CD4-positive, alpha-beta T cell (primary cell): ENCODE measurements at regions not wholly inside any gene's neighbourhood (a gene's known extent, or its start where the extent isn't known, plus 50 kb on each side); places are given as distances from the start of the nearest gene placed in this dataset.
A peak's percentile ranks its signal among the peaks of the same experiment; 100 is the strongest.
"Not testable (repeated sequence)": the region's sequence is repeated elsewhere in the genome, so short reads cannot be mapped to it uniquely, and the experiment has no call there.

Experiments used
- ATAC-seq: fragments of 200-7000 bp; cut with Tn5 transposase; one replicate; pipeline ENCODE4 v1.10.0; 2022; ENCODE audit warnings: mild to moderate bottlenecking; ENCODE audit not compliant: poor library complexity
- CTCF ChIA-PET: fragments of 350-600 bp; sonication (Branson Sonifier 250); formaldehyde crosslinking; loops from one replicate; lab custom pipeline; 2021; ENCODE audit warnings: antibody characterized with exemption, inconsistent platforms; lab: Charles Lee
- POLR2A ChIA-PET: fragments of 350-600 bp; sonication (Branson Sonifier 250); formaldehyde crosslinking; loops from one replicate; lab custom pipeline; 2021; ENCODE audit warnings: antibody characterized with exemption, inconsistent platforms; lab: Charles Lee
- DNase-seq, 14 experiments: peaks; one replicate each; pipeline ENCODE4 v3.0.0-alpha.2; 2013 to 2020; ENCODE audit warnings: mixed read lengths in 2 of 14
- H3K27ac ChIP-seq, 2 donors: one replicate each; pipeline versions ENCODE4 v1.5.1 to v1.7.0; 2013; ENCODE audit warnings: low read length in 2 of 2, low read depth in 1 of 2, mild to moderate bottlenecking in 1 of 2
- H3K27me3 ChIP-seq, 2 experiments: 1 replicate in 1 of 2; 2 replicates in 1 of 2; pipeline versions ENCODE4 v1.6.1 to v1.7.0; 2013; ENCODE audit warnings: low read length in 2 of 2, control low read depth in 1 of 2, mild to moderate bottlenecking in 1 of 2, moderate library complexity in 1 of 2; ENCODE audit not compliant: insufficient read depth in 2 of 2, control insufficient read depth in 1 of 2
- H3K36me3 ChIP-seq: one replicate; pipeline ENCODE4 v1.6.1; 2013; ENCODE audit warnings: low read length, control low read depth; ENCODE audit not compliant: insufficient read depth
- H3K4me1 ChIP-seq: one replicate; pipeline ENCODE4 v1.6.1; 2013; ENCODE audit warnings: low read length, control low read depth; ENCODE audit not compliant: insufficient read depth
- H3K4me3 ChIP-seq: one replicate; pipeline ENCODE4 v1.5.1; 2013; ENCODE audit warnings: mild to moderate bottlenecking, low read length, moderate library complexity
- H3K9me3 ChIP-seq, 2 experiments: 1 replicate in 1 of 2; 2 replicates in 1 of 2; pipeline versions ENCODE4 v1.6.1 to v1.7.0; 2013; ENCODE audit warnings: low read length in 2 of 2, mild to moderate bottlenecking in 2 of 2, control low read depth in 1 of 2, moderate library complexity in 1 of 2; ENCODE audit not compliant: control insufficient read depth in 1 of 2, insufficient read depth in 1 of 2
- H3K27ac Mint-ChIP-seq: one replicate; pipeline ENCODE4 v1.8.0; 2020; ENCODE audit warnings: mixed read lengths
- H3K27me3 Mint-ChIP-seq: one replicate; pipeline ENCODE4 v1.8.0; 2021; ENCODE audit warnings: mixed read lengths
- H3K36me3 Mint-ChIP-seq: one replicate; pipeline ENCODE4 v1.8.0; 2021; ENCODE audit warnings: low read depth, mixed read lengths
- H3K4me1 Mint-ChIP-seq: one replicate; pipeline ENCODE4 v1.8.0; 2021; ENCODE audit warnings: low read depth, mixed read lengths
- H3K4me3 Mint-ChIP-seq: one replicate; pipeline ENCODE4 v1.8.0; 2020; ENCODE audit warnings: mild to moderate bottlenecking, mixed read lengths
- H3K9me3 Mint-ChIP-seq: one replicate; pipeline ENCODE4 v1.8.0; 2020; ENCODE audit warnings: mixed read lengths
- CTCF ChIP-seq: fragments of 200-600 bp; IDR thresholded peaks from one replicate; pipeline ENCODE4 v1.8.0; 2022; ENCODE audit warnings: antibody characterized with exemption, mild to moderate bottlenecking
- intact Hi-C, 2 experiments: fragments of 100-400 bp; cut with DNase I in 1 of 2; cut with micrococcal nuclease in 1 of 2; formaldehyde crosslinking; loops; one replicate each; pipeline versions ENCODE4 v1.15.1 to v1.9.0; 2023 to 2025; cut with DNase I, micrococcal nuclease

- Mint-ChIP-seq H3K36me3 (no peaks in the 10 kb centered on the region), H3K4me3 (no peak overlapping the region), H3K27me3 (no peaks in the 10 kb centered on the region), H3K27ac (no peak overlapping the region), H3K4me1 (no peaks in the 10 kb centered on the region), H3K9me3 (no peaks in the 10 kb centered on the region)
- H3K36me3 ChIP-seq: no peaks in the 10 kb centered on the region
- intact Hi-C loops: no loop called here
- H3K4me1 ChIP-seq: no peaks in the 10 kb centered on the region
- ATAC-seq: no peak
- H3K9me3 ChIP-seq: no peaks in the 10 kb centered on the region
- no peak for DNase-seq
- ChIA-PET POLR2A (no interaction called here), CTCF (no interaction called here)
- H3K27ac ChIP-seq: no peak overlapping the region
- no peak for TF ChIP-seq CTCF
- no peaks in the 10 kb centered on the region for H3K27me3 ChIP-seq
- H3K4me3 ChIP-seq: no peak overlapping the region
These were observed 72.9 kb upstream of the FABP2 start for GRCh38 chr4:119394826-119395225.

- H3K4me1 ChIP-seq, H3K4me3 Mint-ChIP-seq, intact Hi-C loops, H3K9me3 ChIP-seq, DNase-seq, H3K27ac Mint-ChIP-seq, H3K27me3 Mint-ChIP-seq, H3K4me1 Mint-ChIP-seq, H3K27ac ChIP-seq, H3K4me3 ChIP-seq, POLR2A ChIA-PET, H3K27me3 ChIP-seq, ATAC-seq, H3K9me3 Mint-ChIP-seq, H3K36me3 Mint-ChIP-seq, CTCF ChIA-PET, H3K36me3 ChIP-seq: not testable (repeated sequence)
These were observed 66.9 kb upstream of the FABP2 start for GRCh38 chr4:119388791-119389190.

- H3K27ac ChIP-seq, H3K27me3 Mint-ChIP-seq, H3K9me3 Mint-ChIP-seq, H3K4me1 ChIP-seq, CTCF ChIA-PET, H3K9me3 ChIP-seq, H3K27me3 ChIP-seq, H3K36me3 Mint-ChIP-seq, H3K36me3 ChIP-seq, H3K4me3 ChIP-seq: not testable (repeated sequence)
- Mint-ChIP-seq H3K4me3 (peak overlapping the region; percentile 34), H3K4me1 (peaks cover 61% of the 10 kb centered on the region), H3K27ac (peak overlapping the region; percentile 59)
- intact Hi-C loops: loop anchor here (5.0 kb wide), 2 partner anchors 62 to 72 kb away; a partner anchor contains a TSS
- peak in 6 of 14 experiments; percentile 1 to 47 (median 11) for DNase-seq
- POLR2A ChIA-PET: interaction anchor here (1.2 kb wide), 1 partner anchor 80 kb away, joined by 3 read pairs; no protein-coding TSS in a partner anchor
- peak; percentile 18 for ATAC-seq
These were observed 52.7 kb upstream of the FABP2 start for GRCh38 chr4:119374616-119375015.

- intact Hi-C loops: loop anchor here (5.0 kb wide), 2 partner anchors 60 to 70 kb away; a partner anchor contains a TSS
- H3K27ac ChIP-seq, ATAC-seq, DNase-seq, H3K9me3 Mint-ChIP-seq, H3K36me3 Mint-ChIP-seq, H3K9me3 ChIP-seq, H3K27me3 ChIP-seq, H3K4me1 ChIP-seq, POLR2A ChIA-PET, H3K36me3 ChIP-seq, H3K27me3 Mint-ChIP-seq, H3K4me3 Mint-ChIP-seq, CTCF ChIA-PET, H3K4me3 ChIP-seq: not testable (repeated sequence)
- Mint-ChIP-seq H3K27ac (peak overlapping the region; percentile 75), H3K4me1 (peaks cover 67% of the 10 kb centered on the region)
These were observed 50.6 kb upstream of the FABP2 start for GRCh38 chr4:119372316-119373062.
